Trophoblast cell (in vitro differentiated cells and primary cell): ENCODE measurements at regions not wholly inside any gene's neighbourhood (a gene's known extent, or its start where the extent isn't known, plus 50 kb on each side); places are given as distances from the start of the nearest gene placed in this dataset.

Experiments used
- DNase-seq, 2 donors: peaks; one replicate each; pipeline ENCODE4 v3.0.0-alpha.2; 2016
- H2AFZ ChIP-seq: 2 replicates; pipeline ENCODE4 v1.6.1; 2013; ENCODE audit warnings: low read length, moderate library complexity, mild to moderate bottlenecking; ENCODE audit not compliant: insufficient read depth, poor library complexity
- H2AK5ac ChIP-seq: 2 replicates; pipeline ENCODE4 v1.6.1; 2013; ENCODE audit warnings: mild to moderate bottlenecking, low read length
- H2BK120ac ChIP-seq: 2 replicates; pipeline ENCODE4 v1.6.1; 2013; ENCODE audit warnings: low read length, mild to moderate bottlenecking, moderate library complexity; ENCODE audit not compliant: insufficient read depth, poor library complexity
- H2BK12ac ChIP-seq: 2 replicates; pipeline ENCODE4 v1.6.1; 2013; ENCODE audit warnings: mild to moderate bottlenecking, low read length, moderate library complexity
- H2BK5ac ChIP-seq: 2 replicates; pipeline ENCODE4 v1.6.1; 2013; ENCODE audit warnings: low read length, low read depth, moderate library complexity, mild to moderate bottlenecking; ENCODE audit not compliant: poor library complexity
- H3K14ac ChIP-seq: 2 replicates; pipeline ENCODE4 v1.6.1; 2013; ENCODE audit warnings: mild to moderate bottlenecking, low read length
- H3K18ac ChIP-seq: 2 replicates; pipeline ENCODE4 v1.6.1; 2013; ENCODE audit warnings: mild to moderate bottlenecking, low read length
- H3K23ac ChIP-seq: 2 replicates; pipeline ENCODE4 v1.6.1; 2013; ENCODE audit warnings: low read length
- H3K27ac ChIP-seq: 2 replicates; pipeline ENCODE4 v1.5.1; 2013; ENCODE audit warnings: low read depth, mild to moderate bottlenecking, inconsistent platforms, low read length, moderate library complexity
- H3K27me3 ChIP-seq: 2 replicates; pipeline ENCODE4 v1.6.1; 2013; ENCODE audit warnings: inconsistent platforms, mild to moderate bottlenecking, low read length, moderate library complexity; ENCODE audit not compliant: insufficient read depth
- H3K36me3 ChIP-seq, 2 experiments: 1 replicate in 1 of 2; 2 replicates in 1 of 2; pipeline ENCODE4 v1.6.1; 2013; ENCODE audit warnings: low read length in 2 of 2, mild to moderate bottlenecking in 2 of 2, moderate library complexity in 1 of 2; ENCODE audit not compliant: insufficient read depth in 2 of 2, control insufficient read depth in 1 of 2
- H3K4ac ChIP-seq: 2 replicates; pipeline ENCODE4 v1.6.1; 2013; ENCODE audit warnings: low read depth, mild to moderate bottlenecking, low read length, moderate library complexity
- H3K4me1 ChIP-seq, 2 experiments: 1 replicate in 1 of 2; 2 replicates in 1 of 2; pipeline ENCODE4 v1.6.1; 2013; ENCODE audit warnings: low read length in 2 of 2, mild to moderate bottlenecking in 2 of 2, moderate library complexity in 1 of 2; ENCODE audit not compliant: insufficient read depth in 2 of 2, control insufficient read depth in 1 of 2
- H3K4me2 ChIP-seq: 2 replicates; pipeline ENCODE4 v1.6.1; 2013; ENCODE audit warnings: inconsistent platforms, mild to moderate bottlenecking, low read length, moderate library complexity
- H3K4me3 ChIP-seq: 2 replicates; pipeline ENCODE4 v1.5.1; 2013; ENCODE audit warnings: mild to moderate bottlenecking, low read depth, low read length, inconsistent platforms
- H3K79me1 ChIP-seq: one replicate; pipeline ENCODE4 v1.6.1; 2013; ENCODE audit warnings: low read length
- H3K79me2 ChIP-seq: 2 replicates; pipeline ENCODE4 v1.6.1; 2013; ENCODE audit warnings: low read length, mild to moderate bottlenecking; ENCODE audit not compliant: control insufficient read depth, insufficient read depth, poor library complexity
- H3K9ac ChIP-seq: 2 replicates; pipeline ENCODE4 v1.6.1; 2013; ENCODE audit warnings: mild to moderate bottlenecking, low read length
- H3K9me3 ChIP-seq: 2 replicates; pipeline ENCODE4 v1.6.1; 2013; ENCODE audit warnings: low read depth, mild to moderate bottlenecking, control low read depth, inconsistent platforms, low read length; ENCODE audit not compliant: insufficient read depth
- H4K12ac ChIP-seq: 2 replicates; pipeline ENCODE4 v1.6.1; 2013; ENCODE audit warnings: low read depth, mild to moderate bottlenecking, low read length, moderate library complexity
- H4K8ac ChIP-seq: 2 replicates; pipeline ENCODE4 v1.6.1; 2013; ENCODE audit warnings: low read depth, mild to moderate bottlenecking, low read length, moderate library complexity
- H4K91ac ChIP-seq: one replicate; pipeline ENCODE4 v1.6.1; 2013; ENCODE audit warnings: low read depth, mild to moderate bottlenecking, low read length, moderate library complexity
- WGBS: extraction: QIAGEN DNeasy Blood & Tissue Kit; methylation state at CpG from one replicate; pipeline ENCODE4 v1.1.7; 2013; ENCODE audit warnings: missing lambda C conversion rate; ENCODE audit not compliant: insufficient read length, insufficient coverage; ENCODE audit errors: extremely low coverage; 5-methylcytosine and 5-hydroxymethylcytosine counted together

GRCh38 chr18:47485221-47485797, 233.8 kb upstream of the SKOR2 start:
- no peak overlapping the region for H3K4me2 ChIP-seq
- H3K79me2 ChIP-seq, result no peaks in the 10 kb centered on the region
- no peak overlapping the region for H2BK12ac ChIP-seq
- H3K4ac ChIP-seq, result no peak overlapping the region
- no peak overlapping the region for H3K18ac ChIP-seq
- H3K4me3 ChIP-seq, result no peak overlapping the region
- no peak overlapping the region for H3K14ac ChIP-seq
- H2AFZ ChIP-seq, result no peak overlapping the region
- H2BK5ac ChIP-seq, result no peak overlapping the region
- no peaks in the 10 kb centered on the region for H3K36me3 ChIP-seq
- H2AK5ac ChIP-seq, result no peak overlapping the region
- H2BK120ac ChIP-seq, result no peak overlapping the region
- no peak overlapping the region for H4K12ac ChIP-seq
- no peaks in the 10 kb centered on the region for H3K9me3 ChIP-seq
- H3K9ac ChIP-seq, result no peak overlapping the region
- H3K79me1 ChIP-seq, result no peaks in the 10 kb centered on the region
- no peaks in the 10 kb centered on the region for H3K4me1 ChIP-seq
- H4K91ac ChIP-seq, result no peak overlapping the region
- WGBS, result no CpG with 5 or more reads among the region's 5 CpGs
- H3K27me3 ChIP-seq, result no peaks in the 10 kb centered on the region
- H3K23ac ChIP-seq, result no peak overlapping the region
- DNase-seq, result no peak
- no peak overlapping the region for H4K8ac ChIP-seq
- H3K27ac ChIP-seq, result no peak overlapping the region

DNA sequence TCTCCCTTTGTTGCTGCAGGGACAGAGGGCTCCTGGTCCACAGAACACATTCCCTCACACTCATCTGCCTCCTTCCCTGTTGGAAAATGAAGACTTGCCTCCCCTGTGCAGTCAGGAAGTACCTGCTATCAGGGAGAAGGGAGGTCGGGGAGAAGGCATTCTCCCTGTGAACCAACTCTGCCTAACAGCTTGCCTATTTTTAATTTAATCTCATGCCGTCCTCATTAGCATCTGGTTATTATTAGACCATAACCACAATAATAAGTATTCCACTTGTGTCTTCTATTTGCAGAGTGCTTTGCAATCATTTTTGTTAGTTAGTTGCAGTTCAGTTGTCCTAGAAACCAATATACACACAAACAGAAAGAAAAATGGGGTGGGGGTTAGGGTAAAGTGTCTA, 232.6 kb upstream of the SKOR2 start:
- Histone ChIP-seq H3K27ac (no peak overlapping the region), H3K27me3 (no peaks in the 10 kb centered on the region), H3K36me3 (no peaks in the 10 kb centered on the region), H4K91ac (no peak overlapping the region), H3K4me1 (no peaks in the 10 kb centered on the region), H2BK120ac (no peak overlapping the region), H3K14ac (no peak overlapping the region), H3K9me3 (no peaks in the 10 kb centered on the region), H3K4ac (no peak overlapping the region), H3K4me3 (no peak overlapping the region), H3K79me1 (no peaks in the 10 kb centered on the region), H3K23ac (no peak overlapping the region), H4K8ac (no peak overlapping the region), H2BK12ac (no peak overlapping the region), H2AK5ac (no peak overlapping the region), H4K12ac (no peak overlapping the region), H3K4me2 (no peak overlapping the region), H3K9ac (no peak overlapping the region), H3K18ac (no peak overlapping the region), H2BK5ac (no peak overlapping the region), H2AFZ (no peak overlapping the region), H3K79me2 (no peaks in the 10 kb centered on the region)
- WGBS, result no CpG with 5 or more reads among the region's 2 CpGs
- no peak for DNase-seq

- no peak overlapping the region for H3K4ac ChIP-seq
- H3K4me1 ChIP-seq, result no peaks in the 10 kb centered on the region
- no peak overlapping the region for H2AK5ac ChIP-seq
- no peak overlapping the region for H3K9ac ChIP-seq
- no peak overlapping the region for H3K4me3 ChIP-seq
- H3K23ac ChIP-seq, result no peak overlapping the region
- no peak overlapping the region for H2BK120ac ChIP-seq
- no peaks in the 10 kb centered on the region for H3K79me1 ChIP-seq
- H3K18ac ChIP-seq, result no peak overlapping the region
- no CpG with 5 or more reads among the region's 4 CpGs for WGBS
- no peak overlapping the region for H2AFZ ChIP-seq
- H3K36me3 ChIP-seq, result no peaks in the 10 kb centered on the region
- H2BK12ac ChIP-seq, result no peak overlapping the region
- no peak for DNase-seq
- H4K91ac ChIP-seq, result no peak overlapping the region
- H4K12ac ChIP-seq, result no peak overlapping the region
- no peak overlapping the region for H4K8ac ChIP-seq
- no peaks in the 10 kb centered on the region for H3K79me2 ChIP-seq
- no peak overlapping the region for H2BK5ac ChIP-seq
- H3K27ac ChIP-seq, result no peak overlapping the region
- no peak overlapping the region for H3K14ac ChIP-seq
- no peaks in the 10 kb centered on the region for H3K27me3 ChIP-seq
- H3K4me2 ChIP-seq, result no peak overlapping the region
- H3K9me3 ChIP-seq, result no peaks in the 10 kb centered on the region
Observed at GRCh38 chr18:47480166-47480565, 228.7 kb upstream of the SKOR2 start.

GRCh38 chr18:47471784-47472183, 220.3 kb upstream of the SKOR2 start:
- Histone ChIP-seq H3K4me3 (no peak overlapping the region), H3K79me2 (no peaks in the 10 kb centered on the region), H3K14ac (no peak overlapping the region), H3K18ac (no peak overlapping the region), H3K27me3 (no peaks in the 10 kb centered on the region), H4K8ac (no peak overlapping the region), H3K4me1 (peaks cover 0 to 12% of the 10 kb centered on the region in 2 experiments), H3K9me3 (no peaks in the 10 kb centered on the region), H3K4me2 (no peak overlapping the region), H3K9ac (no peak overlapping the region), H3K27ac (no peak overlapping the region), H2BK5ac (no peak overlapping the region), H2BK12ac (no peak overlapping the region), H4K91ac (no peak overlapping the region), H2AFZ (no peak overlapping the region), H2AK5ac (no peak overlapping the region), H2BK120ac (no peak overlapping the region), H3K79me1 (no peaks in the 10 kb centered on the region), H4K12ac (no peak overlapping the region), H3K23ac (no peak overlapping the region), H3K36me3 (no peaks in the 10 kb centered on the region), H3K4ac (no peak overlapping the region)
- WGBS, result no CpG with 5 or more reads among the region's 2 CpGs
- peak in 1 of 2 donors; percentile 41 for DNase-seq
